NOMO-1 treated with DMSO at 0.1 percent for 48 hours (cell line): ENCODE measurements at regions not wholly inside any gene's neighbourhood (a gene's known extent, or its start where the extent isn't known, plus 50 kb on each side); places are given as distances from the start of the nearest gene placed in this dataset.
"Not testable (repeated sequence)": the region's sequence is repeated elsewhere in the genome, so short reads cannot be mapped to it uniquely, and the experiment has no call there.

ENCODE experiments used
- DNase-seq: peaks from one replicate; lab custom pipeline; 2025; ENCODE audit not compliant: unreplicated experiment; lab: John Stamatoyannopoulos, UW

DNA sequence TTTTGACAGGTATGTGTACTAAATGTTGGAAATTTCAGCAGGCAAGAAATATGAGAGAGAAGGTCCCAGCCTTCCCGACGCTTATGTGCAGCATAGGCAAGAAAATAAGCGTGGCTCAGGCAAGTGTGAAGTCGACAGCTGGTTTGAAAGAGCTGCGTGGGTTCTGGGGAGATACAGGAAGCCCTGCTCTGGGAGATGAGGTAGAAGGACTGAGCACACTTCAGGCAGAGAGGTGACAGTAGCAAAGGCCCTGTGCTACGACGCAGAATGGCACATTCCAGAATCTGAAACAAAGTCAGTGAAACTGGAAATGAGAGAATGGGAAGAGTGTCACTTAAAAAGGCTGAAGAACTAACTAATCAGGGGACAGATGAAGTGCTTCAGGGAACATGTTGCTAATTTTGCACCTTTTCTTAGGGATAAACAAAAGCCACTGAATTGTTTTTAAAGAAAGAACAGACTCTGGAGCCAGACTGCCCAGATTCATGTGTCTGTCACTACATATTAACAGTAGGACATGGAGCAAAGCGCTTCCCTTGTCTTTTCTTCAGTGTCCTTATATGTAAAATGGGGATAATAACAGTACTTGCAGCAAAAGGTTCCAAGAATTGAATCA, 160.1 kb downstream of the SPRY2 start:
- DNase-seq, result no peak

DNA sequence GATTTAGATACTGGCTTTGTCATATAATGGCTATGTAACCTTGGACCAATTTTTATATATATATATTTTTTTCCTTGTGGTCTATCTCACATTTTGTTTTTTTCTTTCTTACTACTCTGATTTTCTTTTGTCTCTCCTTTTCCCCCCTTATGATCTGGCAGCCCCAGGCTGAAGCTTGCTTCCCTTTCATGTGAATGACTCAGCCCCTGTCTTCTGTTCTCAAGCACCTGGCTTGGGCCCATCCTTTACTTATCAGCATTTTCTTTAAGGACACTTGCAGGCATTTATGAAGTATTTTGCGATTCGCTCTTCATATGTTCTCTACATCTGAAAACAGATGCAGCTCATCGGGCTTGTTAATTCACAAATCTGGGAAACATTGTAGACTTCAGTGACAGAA, 163.6 kb downstream of the SPRY2 start:
- no peak for DNase-seq

DNA sequence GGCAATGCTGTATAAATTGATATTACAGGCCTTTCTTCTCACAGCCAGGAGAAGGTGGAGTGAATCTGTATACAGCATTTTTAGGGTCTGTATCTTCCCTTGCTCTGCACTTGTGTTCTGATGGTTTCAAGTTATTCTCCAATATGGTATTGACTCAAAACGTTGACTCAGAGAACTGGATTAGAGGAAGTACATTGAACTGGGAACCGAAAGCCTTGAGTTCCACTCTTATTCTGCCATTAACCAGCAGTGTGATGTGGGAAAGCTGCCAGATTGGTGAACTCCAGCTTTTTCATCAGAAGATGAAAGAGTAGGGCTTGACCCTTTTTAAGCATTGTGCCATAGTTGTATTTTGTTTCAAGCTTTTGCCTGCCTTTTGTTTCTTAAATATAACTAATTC, 167.7 kb downstream of the SPRY2 start:
- DNase-seq, result peak; percentile 93

DNA sequence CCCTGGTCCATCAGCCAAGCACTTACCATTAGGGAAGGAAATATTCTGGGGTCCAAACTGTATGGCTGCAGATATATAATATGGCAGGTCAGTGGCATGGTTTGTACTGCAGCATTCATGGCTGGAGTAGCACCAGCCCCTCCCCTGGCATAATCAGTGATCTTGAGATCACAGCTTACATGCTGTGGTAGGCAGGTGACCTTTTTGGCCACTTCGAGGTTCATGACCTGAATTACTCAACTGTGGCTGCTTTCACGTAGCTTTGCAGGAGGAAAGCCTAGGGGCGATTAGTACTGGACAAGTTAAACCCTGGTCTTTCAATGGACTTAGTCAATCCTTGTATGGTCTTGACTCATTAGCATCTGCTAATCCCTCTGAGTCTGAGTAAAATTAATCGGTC, 169.8 kb downstream of the SPRY2 start:
- no peak for DNase-seq

DNA sequence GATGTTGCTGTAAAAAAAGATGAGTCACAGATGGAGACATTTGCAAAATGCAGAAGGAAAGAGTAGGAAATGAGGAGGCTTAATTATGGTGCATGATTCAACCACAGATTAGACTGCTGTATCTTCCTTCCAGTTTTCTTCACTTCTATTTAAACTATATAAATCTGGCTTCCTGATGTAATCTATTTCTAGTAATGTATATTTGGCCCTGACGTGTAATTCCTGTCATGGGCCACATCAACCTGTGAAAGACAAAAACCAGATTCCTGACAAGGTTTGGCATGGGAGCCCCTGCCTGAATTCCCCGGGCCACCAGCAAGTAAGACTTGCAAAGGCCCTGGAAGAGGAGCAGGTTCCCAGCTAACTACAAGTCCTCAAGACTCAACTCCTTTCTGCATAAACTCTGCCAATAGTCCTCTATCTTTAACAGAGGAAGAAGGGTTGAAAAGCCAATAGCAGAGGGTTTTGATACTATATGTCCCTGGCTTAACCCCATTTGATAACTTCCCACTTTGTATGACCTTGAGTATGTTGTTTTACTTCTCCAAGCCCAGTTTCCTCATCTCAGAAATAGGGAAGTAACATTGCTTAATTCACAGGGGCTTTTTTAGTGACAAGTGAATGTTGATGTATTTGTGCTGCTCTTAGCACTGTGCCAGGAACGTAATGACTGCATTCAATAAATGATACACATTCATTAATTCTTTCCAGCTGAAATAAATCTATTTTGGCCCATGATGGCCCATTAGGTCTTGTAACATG, 172.7 kb downstream of the SPRY2 start:
- peak; percentile 98 for DNase-seq

DNA sequence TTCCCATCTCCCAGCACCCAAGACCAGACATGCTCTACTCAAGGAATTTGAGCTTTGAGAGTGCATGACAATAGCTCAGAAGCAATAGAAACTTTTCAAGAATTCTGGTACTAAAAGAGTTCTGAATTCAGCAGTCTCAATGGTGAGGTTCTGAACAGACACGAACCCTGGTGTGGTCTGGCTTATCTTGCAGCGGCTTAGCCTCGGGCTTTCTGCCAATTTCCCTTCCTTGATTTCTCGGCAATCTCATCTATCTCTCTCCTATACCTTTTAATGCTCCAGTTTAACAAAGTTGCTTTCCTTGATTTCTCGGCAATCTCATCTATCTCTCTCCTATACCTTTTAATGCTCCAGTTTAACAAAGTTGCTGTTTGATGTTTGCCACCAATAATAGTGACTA, 174.6 kb downstream of the SPRY2 start:
- DNase-seq, result no peak

DNA sequence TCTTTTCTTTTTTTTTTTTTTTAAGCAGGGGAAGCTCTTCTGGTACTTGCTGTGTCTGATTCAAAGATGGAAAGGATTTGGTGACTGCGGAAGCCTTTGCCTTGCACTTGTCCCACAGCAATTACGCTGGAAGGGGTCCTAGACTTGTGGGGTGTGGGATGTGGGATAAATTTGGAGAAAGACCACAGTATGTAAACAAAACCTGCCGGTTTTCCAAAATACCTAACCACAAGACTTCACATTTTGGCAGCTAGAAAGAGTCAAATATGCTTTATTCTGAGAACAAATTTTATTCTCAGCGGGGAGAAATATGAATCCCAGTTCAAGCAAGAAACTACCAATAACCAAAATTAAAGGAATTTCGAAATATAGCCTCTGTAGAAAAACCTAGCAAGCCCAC, 176.5 kb downstream of the SPRY2 start:
- no peak for DNase-seq

DNA sequence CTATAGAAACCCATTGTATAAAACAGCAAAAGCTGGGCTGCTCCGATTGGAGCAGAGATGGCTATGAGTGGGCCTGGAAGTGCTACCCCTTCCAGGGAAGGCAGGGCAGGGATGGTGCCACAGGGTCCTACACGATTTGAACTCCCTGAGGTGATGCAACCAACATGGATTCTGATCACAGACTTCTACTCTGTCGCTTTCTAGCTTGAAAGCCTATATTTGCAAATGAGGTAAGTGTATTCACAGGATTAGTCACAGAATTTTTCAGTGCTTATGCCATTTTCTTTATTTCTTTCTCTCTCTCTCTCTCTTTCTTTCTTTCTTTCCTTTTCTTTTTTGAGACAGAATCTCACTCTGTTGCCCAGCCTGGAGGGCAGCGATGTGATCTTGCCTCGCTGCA, 179.0 kb downstream of the SPRY2 start:
- no peak for DNase-seq

DNA sequence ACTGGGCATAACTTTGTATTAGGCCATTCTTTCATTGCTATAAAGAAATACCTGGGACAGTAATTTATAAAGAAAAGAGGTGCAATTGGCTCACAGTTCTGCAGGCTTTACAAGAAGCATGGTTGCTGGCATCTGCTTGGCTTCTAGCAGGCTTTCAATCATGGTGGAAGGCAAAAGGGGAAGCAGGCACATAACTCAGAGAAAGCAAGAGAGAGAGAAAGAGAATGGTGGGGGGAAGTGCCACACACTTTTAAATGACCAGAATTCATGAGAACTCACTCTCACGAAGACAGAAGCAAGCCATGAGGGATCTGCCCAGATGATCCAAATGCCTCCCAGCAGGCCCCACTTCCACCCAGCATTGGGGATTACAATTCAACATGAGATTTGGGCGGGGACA, 179.7 kb downstream of the SPRY2 start:
- DNase-seq, result peak; percentile 64

DNA sequence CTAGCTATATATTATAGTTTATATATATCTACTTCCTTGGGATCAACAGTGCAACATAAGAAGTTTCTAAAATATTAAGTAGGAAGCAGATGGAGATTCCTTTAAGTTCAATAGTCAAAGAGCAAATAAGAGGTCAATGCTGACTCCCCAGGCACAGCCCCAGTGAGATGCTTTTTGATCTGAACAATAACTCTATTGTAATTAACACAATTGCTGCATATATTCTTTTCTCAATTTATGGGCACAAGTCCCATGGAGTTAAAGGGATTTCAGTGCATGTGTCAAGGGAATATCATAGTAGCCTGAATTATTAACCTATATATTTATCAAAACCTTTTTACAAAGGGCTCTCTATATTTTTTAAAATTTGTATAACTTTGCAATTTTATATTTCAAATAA, 180.8 kb downstream of the SPRY2 start:
- DNase-seq, result no peak

DNA sequence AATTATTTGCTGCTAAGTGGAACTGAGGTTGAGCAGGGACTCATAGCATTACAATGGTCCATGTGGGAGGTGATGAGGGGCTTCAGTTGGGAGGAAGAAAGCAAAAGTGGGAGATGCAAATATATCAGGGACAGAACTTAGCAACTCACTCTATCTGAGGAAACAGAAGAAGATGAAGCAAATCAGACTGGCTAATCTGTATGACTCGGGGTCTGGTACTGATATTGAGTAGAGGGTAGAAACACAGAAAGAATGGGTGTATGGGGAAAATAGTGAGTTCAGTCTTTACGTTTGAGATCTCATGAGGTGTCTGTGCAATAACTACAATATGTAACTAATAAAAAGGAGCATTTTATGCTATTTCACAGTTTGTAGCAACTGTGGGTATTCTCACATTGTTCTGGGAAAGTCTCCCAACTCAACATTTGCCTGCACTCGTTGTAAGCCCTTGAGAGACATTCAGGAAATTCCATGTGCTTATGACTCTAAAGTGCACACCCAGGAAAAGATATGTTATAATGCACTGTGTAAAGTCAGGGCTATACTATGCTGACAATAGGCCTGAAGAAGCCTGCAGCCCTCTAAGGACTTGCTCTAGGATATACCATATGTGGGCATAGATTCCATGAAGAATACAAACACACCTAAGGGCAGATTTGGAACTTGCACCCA, 183.5 kb downstream of the SPRY2 start:
- DNase-seq, result no peak

DNA sequence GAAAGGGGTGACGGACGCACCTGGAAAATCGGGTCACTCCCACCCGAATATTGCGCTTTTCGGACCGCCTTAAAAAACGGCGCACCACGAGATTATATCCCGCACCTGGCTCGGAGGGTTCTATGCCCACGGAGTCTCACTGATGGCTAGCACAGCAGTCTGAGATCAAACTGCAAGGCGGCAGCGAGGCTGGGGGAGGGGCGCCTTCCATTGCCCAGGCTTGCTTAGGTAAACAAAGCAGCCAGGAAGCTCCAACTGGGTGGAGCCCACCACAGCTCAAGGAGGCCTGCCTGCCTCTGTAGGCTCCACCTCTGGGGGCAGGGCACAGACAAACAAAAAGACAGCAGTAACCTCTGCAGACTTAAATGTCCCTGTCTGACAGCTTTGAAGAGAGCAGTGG, 188.8 kb downstream of the SPRY2 start:
- not testable (repeated sequence) for DNase-seq

DNA sequence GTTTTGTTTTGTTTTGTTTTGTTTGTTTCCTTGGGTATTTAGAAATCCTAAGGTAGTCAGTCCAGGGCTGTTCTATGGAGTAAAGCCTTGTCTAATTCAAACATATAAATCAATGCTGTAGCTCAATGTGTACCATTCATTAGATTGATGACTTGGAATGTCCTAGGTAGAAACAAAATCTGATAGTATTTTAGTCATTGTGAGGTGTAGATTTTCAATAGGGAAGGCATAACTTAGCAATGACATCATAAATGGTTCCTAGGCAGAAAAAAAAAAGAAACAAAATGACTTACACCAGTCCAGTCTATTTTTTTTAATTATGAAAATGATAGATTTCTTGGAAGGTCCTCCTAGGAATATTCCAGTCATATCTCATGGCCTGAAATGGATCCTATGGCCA, 189.9 kb downstream of the SPRY2 start:
- DNase-seq, result no peak

DNA sequence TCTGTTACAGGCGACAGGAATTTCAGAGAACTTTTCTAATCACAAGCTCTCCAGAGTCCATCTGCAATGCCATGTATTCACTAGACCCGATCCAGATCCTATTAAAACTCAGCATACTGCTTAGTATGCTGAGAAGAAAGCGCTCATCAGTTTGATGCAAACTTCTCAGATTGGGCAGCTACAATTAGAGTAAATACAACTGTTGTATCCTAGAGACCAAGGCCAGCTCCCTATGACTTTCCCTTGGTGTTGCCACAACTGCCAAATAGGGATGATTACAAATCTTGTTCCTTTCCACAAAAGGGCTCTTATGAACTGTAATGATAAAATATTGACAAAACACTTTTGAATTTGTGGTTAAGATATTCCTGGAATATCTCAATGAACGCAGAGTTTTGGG, 191.2 kb downstream of the SPRY2 start:
- no peak for DNase-seq

DNA sequence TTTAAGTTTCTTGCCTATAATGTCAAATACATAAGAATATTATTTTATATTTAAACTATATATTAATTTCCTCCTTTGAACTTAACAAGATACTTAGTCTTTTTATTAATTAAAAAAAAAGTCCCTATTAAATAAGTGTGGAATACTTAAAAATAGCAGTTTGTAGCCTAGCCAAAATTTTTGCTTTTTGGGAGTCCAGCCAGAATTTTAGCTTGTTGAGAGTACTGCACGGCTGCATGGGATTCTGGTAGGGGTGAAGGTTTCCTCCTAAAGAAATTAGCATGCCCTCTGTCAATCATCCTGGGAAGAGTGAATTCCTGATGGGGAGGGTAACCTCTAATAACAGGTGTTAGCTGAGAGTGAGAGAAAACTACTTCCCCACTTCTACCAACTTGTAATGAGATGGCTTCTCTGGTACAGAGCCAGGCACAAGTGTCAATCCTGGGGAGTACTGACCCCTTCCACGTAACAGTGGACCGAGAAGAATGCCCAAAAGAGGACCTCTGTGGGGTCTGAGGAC, 195.7 kb downstream of the SPRY2 start:
- no peak for DNase-seq

DNA sequence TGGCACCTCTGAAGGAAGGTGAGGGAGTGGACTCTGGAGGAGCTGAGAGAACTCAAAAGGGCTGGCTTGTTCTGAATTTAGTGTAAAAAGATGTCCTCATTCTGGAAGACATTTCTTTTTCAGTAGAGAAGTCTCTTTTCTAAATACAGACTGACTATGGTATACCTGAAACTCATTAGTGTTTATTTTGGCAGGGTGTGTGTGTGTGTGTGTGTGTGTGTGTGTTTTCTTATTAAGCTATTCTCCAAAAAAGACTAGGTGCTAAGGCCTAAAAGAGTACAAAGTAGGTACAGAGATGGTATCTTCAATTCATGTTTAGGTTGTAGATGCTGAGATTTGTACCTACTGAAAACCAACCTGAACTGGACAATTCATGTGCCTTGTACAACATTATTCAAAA, 196.4 kb downstream of the SPRY2 start:
- DNase-seq, result no peak

DNA sequence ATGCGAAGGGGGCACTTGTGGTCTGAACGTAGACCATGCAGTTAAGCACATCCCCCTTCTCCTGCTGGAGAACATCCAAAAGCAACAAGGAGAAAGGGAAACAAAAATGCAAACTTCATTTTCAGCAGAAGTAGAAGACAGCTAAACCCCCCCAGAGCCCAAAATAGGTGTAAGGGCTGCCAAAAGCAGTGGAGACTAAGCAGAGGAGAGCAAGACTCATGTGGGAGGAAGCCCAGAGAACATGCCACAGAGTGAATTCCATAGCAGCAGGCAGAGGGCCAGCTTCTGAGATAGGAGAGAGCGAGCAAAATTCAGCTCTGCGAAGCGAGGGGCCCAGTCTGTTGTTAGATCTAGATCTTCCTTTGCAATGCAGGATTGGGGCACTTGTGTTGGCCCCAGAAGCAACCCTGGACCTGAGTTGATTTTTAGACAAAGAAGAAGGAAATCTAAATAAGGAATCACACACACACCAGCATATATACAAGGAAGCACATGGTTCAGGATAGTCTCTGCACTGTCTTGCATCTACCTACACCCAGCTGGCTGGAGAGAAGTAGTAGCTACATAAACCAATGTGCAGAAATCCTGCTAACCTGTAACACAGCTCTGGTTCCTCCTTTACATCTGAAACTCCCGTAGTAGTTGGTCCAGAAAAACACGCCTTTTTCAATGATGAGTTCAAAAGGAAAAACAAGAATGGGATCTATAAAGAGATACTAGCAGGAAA, 199.6 kb downstream of the SPRY2 start:
- DNase-seq, result no peak

DNA sequence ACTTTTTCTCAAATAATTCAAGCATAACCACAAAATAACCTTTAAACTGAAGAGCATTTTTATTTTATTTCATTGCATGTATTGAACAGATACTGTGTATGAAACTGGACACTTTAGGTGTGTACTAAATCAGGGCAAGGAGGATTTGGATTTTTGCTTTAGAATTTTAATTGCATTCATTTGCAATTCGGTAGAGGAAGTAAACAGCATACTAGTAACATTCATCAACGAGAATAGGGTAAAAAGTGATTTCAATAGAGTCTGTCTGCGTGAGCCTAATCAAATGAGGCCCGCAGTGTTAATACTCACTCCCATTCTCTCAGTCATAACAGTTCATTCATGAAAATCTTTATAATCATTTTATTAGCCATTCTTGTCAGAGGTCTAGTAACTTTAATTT, 200.2 kb downstream of the SPRY2 start:
- DNase-seq, result no peak

DNA sequence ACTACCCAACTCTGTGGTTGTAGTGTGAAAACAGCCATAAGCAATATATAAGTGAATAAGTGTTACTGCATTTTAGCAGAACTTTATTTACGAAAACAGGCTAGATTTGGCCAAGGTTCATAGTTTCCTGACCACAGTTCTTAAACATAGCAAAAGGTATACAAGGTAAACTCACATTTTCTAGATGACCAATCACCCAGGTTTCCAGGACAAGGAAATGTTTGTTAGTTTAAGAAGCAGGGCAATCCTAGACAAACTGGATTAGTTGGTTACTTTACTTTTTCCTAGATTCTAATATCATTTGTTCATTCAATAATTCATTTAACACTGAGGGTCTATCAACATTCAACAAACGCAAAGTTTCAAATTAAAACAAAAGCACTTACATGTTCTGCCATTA, 201.7 kb downstream of the SPRY2 start:
- no peak for DNase-seq

DNA sequence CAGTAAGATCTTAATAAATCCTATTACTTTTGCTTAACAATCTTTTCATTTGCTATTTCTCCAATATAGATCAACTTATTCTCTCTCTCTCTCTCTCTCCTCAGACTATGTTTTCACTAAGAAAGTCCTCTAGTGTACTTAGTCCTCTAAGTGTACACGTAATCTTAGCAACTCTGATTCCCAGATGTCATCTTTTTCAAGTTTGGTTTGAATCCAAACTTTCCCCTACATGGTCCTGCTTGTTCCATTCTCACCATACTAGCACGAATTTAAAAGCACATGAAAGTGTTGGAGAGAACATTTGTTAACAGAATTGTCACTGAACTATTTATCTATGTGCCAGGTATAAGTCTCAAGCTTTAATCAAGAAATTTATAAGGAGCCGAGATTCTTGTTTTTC, 202.9 kb downstream of the SPRY2 start:
- DNase-seq, result no peak

DNA sequence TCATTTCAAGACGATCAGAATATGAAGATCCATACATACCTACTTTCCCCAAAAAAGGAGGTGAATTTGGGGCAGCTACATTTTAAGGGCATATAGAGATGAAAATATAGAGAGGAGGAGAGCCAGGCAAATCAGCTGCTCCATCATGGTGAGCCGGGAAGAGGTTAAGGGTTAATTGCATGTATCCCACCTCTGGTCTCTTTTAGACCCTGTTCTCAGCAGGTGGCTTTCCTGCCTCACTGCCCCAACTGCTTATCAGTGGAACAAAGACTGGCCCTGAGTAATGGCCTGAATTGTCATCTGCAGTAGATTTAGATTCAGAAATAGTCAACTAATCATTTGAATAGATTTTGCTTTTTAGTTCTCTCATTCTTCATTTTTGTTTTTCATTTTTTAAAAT, 206.6 kb downstream of the SPRY2 start:
- DNase-seq, result no peak
